GM19023 (cell line): ENCODE measurements at regions not wholly inside any gene's neighbourhood (a gene's known extent, or its start where the extent isn't known, plus 50 kb on each side); places are given as distances from the start of the nearest gene placed in this dataset.
"Not testable (repeated sequence)": the region's sequence is repeated elsewhere in the genome, so short reads cannot be mapped to it uniquely, and the experiment has no call there.

ENCODE experiments used
- ATAC-seq: cut with Tn5 transposase; IDR thresholded peaks from one replicate; pipeline ENCODE4 v1.9.1; 2021; ENCODE audit warnings: mild to moderate bottlenecking, moderate library complexity; ENCODE audit not compliant: unreplicated experiment

DNA sequence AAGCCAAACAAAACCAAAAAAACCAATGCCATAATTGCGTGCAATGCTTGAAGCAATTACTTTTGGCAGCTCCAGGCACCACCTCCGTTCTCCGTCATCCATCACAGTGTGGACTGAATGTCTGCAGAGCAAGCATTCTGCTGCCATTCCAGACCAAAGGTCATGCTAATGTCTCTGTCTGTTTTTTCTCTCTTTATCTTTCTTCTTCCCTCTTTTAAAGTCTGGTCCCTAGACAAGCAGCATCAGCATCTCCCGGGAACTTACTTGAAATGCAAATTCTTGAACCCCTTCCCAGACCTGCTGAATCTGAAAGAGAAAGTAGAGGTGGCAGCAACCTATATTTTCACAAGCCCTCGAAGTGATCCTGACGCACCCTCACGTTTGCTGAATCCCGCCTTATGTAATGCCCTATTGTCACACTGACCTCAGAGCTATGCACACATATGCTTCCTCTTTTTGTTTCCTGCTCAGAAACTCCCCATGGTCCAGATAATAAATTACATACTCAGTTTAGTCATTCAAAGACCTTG is 297.3 kb upstream of the PROK2 start:
- peak; percentile 40 for ATAC-seq

DNA sequence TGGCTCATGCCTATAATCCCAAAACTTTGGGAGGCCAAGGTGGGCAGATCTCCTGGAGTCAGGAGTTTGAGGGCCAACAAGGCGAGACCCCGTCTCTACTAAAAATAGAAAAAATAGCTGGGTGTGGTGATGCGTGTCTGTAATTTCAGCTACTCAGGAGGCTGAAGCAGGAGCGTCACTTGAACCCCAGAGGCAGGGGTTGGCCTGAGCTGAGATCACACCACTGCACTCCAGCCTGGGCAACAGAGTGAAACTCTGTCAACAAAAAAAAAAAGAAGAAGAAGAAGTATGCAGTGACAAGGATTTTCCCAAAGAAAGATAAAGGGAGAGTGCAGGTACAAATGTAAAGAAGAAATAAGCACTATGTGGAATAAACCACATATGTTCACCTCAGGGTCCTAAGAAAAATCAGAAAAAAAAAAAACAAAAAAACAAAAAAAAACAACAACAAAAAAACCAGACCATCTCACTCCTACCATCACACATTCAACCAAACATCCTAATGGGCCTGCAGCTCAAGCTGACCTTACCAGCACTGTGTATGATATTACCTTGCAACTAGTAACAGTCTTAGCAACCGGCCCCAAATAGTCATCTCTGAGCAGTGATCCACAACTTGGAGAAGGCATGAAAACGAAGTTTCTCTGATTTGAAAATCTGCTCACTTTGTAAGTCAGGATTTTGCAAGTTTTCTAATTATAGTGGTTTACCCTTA is 296.7 kb upstream of the PROK2 start:
- no peak for ATAC-seq

DNA sequence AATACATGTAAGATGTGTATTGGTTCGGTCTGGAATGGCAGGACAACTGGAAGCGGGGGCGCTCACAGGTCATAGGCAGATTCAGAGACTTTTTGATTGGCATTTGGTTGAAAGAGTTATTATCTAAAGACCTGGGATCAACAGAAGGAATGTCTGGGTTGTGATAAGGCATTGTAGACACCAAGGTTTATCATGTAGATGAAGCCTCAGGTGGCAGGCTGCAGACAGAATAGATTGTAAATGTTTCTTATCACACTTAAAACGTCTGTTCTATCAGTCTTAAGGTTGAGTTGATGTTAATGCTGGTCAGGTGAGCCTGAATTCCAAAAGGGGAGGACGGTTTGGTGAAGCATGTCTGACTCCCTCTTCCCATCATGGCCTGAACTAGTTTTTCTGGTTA is 295.9 kb upstream of the PROK2 start:
- no peak for ATAC-seq

DNA sequence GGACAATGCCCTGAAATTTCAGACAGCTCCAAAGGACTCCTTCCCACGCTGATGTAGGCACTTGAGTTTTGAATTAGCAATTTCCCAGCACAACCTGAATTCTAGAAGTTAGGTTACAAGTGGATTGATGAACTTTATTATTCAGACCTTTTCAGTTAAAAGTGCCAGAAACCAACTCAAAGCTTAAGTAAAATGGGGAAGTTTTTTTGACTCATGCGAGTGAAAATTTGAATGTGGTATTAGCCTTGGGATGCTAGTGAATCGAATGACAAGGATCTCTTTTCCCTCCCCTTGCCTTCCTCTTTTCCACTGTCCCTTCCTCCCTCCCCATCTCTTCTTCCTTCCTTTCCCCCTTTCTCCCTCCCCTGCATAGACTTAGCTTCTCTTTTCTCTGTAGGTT is 295.1 kb upstream of the PROK2 start:
- ATAC-seq: no peak

DNA sequence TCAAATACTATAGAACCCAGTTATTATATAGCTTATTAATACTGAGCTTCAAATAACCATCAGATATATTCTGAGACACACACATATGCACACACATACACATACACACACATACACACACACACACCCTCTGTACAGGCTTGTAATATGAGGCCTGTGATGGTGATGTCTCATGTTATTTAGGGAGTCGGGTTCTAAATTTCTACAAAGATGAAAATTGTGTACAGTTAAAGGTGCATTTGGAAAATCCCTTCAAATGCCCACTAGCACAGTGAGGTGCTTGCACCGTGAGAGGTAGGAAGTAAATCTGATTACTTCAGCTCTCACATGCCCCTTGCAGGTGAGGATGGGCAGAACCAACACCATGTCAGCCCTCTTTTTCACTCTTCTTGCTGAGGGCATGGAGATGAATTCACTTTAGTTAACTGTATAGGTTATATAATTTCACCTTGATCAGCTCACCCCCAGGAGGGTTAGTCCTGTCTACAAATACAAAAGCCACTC is 294.5 kb upstream of the PROK2 start:
- no peak for ATAC-seq

DNA sequence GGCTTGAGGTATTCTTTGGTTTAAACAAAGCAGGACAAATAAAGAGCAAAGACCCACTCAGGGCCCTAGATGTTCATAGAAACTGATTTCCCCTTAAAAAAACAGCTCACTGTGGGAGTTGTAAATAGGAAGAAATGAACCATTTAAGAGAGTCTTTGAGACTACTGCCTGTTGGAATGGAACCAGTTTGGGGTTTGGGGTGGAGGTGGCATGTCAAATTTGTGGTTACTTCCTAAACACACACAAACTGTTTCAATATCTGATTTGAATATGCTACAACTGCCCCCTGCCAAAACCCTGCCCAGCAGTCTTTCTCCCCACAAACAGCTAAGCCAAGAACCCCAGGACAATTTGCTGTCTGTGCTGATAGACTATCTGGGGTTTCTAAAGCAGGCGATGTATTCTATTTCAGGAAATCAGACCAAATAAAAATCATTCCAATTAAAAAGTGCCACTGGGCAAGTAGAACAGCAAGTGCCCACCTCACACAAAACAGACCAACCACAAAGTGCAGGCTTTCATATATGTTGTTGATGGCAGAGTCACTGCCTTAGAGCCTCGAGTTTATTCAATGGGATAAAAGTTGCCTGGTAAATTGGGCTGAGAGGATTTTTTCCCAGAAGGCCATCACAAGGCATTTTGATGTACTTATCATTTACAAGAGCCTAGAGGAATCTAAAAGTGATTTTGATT is 293.9 kb upstream of the PROK2 start:
- ATAC-seq: peak; percentile 20

DNA sequence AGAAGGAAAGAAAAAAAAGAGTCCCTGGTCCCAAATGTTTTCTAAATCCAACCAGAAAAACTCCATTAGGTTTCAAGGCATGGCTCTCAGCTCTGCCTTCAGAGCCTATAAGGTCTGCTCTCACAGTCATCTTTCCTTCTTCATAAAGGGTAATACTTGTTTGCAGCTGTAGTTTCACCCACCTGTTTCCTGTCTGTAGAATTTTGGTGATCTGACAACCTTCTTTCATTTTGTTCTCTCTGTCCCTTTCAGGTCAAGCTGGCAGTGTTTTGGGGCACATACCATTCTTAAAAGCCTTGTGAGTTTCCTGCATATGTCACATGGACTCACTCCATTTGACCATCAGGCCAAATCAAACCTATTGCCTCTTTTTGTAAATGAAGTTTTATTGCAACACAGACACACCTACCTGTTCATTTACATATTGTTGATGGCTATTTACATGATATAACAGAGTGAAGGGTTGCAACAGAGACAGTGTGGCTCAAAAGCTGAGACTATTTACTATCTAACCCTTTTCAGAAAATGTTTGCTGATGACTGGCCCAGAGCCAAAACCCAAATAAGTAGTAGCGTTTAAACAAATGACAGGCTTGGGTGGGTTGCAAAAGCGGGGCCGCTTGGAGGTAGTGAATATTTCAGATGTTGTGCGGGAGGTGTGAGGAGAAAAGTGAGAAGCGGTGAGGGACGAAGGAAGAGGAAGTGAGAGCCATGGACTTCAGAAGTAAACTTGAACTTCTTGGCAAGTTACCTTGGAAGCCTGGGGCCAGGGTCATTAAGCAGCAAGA is 292.7 kb upstream of the PROK2 start:
- peak; percentile 40 for ATAC-seq

DNA sequence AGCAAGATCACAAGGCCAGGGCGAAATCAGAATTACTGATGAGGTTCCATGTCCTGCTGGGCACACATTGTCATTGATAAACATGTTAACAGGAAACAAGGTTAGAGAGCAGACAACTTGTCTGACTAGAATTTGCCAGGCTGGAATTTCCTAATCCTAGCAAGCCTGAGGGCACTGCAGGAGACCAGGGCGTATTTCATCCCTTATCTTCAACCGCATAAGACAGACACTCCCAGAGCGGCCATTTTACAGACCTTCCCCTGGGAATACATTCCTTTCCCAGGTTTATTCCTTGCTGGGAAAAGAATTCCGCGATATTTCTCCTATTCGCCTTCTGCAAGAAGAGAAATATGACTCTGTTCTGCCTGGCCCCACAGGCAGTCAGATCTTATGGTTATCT is 290.9 kb upstream of the PROK2 start:
- ATAC-seq: not testable (repeated sequence)

DNA sequence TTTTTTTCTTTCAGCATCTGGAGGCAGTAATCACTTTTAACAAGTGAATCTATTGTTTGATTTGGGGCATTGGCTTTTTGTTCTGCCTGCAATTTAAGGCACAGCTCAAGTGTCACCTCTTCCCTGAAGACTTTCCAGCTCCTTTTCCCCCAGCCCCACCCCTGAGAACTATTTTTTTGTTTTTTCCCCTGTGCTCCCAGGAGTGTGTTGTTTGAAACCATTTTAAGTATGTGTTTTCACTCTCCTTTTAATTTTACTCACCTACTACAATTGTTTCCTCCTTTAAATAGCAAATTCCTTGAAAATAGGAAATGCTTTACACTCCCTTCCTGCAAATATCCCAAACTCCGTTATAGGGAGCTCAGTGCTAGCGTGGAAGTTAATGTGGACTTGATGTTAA is 286.7 kb upstream of the PROK2 start:
- no peak for ATAC-seq

DNA sequence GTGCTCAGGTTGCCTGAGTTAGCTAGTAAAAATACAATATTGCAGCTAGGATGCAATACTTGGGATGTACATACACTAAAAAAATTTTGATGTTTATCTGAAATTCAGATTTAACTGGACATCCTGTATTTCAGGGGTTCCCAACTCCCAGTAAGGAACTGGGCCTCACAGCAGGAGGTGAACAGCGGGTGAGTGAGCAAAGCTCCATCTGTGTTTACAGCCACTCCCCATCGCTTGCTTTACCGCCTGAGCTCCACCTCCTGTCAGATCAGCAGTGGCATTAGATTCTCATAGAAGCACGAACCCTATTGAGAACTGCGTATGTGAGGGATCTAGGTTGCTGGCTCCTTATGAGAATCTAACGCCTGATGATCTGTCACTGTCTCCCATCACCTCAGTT is 285.1 kb upstream of the PROK2 start:
- no peak for ATAC-seq

DNA sequence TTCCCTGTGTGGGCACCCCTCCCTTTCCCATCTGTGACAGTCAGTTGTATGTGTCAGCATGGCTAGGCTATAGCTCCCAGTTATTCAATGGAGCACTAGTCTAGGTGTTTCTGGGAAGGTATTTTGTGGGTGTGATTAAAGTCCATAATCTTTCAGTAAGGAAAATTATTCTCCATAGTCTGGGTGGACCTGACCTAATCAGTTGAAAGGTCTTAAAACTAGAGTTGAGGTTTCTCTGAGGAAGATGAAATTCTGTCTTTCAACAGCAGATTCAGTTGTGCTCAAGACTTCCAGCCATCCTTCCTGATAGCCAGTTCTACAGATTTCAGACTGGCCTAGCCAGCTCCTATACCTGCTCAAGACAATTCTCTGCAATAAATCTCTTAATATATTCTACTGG is 284.6 kb upstream of the PROK2 start:
- ATAC-seq: no peak

DNA sequence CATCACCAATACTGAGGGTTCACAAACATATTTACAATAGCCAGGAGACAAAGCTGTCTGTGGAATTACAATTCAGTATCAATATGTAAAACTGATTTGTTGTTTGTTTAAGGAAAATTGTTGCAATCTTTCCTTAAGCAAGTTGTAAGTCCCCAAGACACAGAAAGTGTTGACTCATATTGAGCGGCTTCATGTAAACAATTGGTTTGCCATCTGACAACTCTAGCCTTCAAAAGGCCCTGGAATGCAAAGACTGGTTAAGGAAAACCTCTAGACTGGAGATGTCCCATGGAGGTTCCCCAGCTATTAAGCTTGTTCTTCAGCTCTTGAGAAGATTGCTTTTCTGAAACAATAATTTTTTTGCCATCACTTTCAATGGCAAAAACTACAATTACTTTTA is 283.7 kb upstream of the PROK2 start:
- no peak for ATAC-seq

DNA sequence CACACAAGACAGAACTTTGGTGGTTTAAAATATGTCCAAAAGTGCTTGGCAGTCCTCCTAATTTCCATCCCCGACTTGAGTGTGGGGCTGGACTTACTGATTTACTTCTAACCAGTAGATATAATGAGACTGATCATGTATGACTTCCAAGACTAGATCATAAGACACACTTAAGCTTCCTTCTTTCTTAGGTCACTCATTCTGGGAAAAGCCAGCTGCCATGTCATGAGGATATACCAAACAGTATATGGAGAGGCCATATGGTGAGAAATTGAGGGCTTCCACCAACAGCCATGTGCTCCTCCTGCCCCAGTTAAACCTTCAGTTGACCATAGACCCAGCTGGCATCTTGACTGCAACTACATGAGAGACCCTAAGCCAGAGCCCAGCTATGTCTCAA is 282.8 kb upstream of the PROK2 start:
- ATAC-seq: no peak

DNA sequence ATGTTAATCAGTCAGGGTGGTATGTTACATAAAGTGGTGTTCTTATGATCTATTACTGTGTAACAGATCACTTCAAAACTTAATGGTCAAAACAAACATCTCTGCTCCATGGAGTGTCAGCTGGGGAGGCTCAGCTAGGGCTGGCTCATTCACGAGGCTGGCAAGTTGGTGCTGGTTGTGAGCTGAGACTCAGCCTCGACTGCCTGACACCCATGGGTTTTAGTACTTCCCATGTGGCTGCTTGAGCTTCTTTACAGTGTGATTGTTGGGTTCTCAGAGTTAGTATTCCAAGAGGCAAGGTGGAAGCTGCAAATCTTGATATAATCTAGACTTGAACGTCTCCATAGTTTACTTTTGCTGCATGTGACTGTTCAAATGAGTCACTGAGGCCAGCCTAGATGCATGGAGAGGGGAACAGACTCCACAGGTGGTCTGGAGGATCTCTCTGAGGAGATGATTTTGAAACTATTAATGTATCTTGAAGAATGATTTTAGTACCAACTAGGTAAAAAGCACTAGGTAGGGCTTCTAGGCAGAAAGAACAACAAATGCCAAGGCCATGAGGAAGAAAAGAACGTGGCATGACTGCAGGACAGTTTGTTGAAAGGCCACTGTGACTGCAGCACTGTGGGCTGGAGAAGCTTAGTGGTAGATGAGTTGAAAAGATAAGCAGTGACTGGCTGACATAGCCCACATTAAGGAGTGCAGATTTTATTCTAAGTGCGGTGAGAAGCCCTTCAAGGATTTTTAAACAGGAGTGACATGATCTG is 281.1 kb upstream of the PROK2 start:
- no peak for ATAC-seq

DNA sequence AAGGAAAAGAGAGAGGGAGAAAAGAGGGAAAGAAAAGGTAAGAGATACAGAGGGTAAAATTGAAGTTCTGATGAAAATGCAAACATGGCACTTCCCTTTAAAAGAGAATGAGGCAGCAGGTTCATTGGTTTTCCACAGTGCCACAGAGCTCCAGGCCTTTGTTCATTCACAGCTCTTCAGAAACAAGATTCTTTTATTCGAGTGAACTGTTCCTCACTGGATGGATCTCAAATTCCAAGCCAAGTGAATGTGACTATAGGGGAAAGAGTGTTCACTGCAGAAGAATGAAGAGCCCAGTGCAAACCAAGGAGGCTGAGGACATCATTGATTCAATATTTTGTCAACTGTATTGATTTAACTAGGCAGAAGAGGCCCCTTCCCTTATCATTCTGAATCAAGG is 280.3 kb upstream of the PROK2 start:
- no peak for ATAC-seq

DNA sequence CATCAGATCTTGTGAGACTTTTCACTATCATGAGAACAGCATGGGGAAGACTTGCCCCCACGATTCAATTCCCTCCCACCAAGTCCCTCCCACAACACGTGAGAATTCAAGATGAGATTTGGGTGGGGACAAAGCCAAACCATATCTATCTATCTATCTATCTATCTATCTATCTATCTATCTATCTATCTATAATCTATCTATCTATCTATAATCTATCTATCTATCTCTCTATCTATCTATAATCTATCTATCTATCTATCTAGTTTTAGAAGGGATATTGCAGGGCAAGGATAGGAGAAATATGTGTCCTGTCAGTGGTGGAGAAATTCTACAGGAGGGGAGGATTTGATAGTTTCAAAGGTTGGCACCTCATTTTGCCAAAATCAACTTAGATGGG is 279.8 kb upstream of the PROK2 start:
- not testable (repeated sequence) for ATAC-seq

DNA sequence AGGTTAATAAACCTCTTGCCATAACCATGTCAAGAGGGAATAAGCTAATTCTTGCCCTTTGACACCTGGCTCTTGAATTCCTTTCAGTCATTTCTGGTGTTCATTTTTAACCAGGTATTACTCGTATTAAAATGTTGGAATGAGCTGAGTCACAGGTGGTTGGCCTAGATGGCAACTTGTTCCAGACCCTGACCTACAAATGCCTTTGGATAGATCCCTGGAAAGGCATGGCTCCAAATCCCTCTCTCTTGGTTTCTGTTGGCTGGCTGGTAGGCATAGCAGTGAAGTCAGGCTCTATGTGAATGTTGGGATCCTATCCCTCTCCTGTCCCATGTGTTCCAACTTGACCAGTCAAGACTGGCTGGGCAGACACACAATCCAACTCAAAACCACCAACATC is 277.1 kb upstream of the PROK2 start:
- no peak for ATAC-seq

DNA sequence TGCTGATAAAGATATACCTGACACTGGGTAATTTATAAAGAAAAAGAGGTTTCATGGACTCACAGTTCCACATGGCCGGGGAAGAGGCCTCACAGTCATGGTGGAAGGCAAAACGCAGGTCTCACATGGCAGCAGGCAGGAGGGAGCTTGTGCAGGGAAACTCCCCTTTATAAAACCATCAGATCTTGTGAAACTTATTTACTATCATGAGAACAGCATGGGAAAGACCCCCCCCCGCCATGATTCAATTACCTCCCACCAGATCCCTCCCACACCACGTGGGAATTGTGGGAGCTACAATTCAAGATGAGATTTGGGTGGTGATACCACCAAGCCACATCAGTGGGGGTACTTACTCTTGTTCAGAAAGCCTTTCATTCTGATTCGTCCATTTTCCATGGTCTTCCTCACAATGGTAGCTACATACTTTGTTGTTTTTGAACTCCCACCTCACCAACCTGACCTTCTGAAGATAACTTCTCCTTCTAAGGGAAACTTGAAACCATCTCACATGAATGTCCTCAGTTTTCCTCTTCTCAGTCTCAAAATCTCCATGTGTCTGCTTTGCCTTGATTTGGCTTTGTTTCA is 275.6 kb upstream of the PROK2 start:
- ATAC-seq: no peak

DNA sequence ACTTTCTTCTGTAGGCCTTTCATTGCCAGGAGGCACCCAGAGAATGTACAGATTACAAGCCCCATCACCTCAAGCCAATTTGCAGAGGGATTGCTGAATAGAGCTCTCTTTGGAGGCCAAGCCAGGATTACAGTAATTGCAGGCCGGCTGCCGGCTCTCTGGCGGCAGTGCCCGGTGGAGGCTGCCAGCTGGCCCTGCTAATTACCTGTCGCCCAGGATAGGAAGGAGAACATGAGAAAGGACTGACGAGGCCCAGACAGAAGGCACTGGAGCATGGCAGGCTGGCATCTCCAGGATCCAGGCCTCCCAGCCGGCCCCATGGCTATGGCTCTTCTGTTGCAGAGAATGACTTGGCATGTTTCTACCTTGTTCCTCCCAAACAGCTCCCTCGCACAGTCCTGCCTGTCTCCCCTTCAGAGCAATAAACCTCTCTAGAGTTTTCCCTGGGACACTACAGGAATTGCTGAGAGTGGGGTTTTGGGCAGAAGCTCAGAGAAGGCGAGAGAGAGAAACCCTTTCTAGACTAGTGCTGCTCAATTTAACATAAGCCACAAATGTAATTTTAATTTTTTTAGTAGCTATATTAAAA is 273.6 kb upstream of the PROK2 start:
- no peak for ATAC-seq

DNA sequence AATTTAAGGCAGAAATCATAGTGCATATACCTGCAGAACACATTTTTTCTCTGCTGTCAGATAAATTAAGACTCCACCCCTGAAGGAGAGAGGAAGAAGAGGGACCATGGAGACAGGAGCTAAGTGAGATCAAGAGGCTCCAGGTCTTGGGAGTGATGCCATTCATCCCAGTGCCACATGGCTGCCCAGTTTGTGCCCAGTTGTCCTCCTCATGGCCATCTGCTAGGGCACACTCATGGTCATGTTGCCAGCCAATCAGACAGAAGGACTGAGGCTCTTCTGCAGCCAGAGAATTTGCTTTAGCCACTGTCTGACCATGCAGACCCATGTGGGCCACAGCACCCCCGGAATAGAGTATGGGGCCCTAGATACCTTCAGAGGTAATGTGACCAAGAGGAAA is 270.5 kb upstream of the PROK2 start:
- ATAC-seq: no peak
